ENCODE measurements at regions not wholly inside any gene's neighbourhood (a gene's known extent, or its start where the extent isn't known, plus 50 kb on each side); places are given as distances from the start of the nearest gene placed in this dataset.

DNA sequence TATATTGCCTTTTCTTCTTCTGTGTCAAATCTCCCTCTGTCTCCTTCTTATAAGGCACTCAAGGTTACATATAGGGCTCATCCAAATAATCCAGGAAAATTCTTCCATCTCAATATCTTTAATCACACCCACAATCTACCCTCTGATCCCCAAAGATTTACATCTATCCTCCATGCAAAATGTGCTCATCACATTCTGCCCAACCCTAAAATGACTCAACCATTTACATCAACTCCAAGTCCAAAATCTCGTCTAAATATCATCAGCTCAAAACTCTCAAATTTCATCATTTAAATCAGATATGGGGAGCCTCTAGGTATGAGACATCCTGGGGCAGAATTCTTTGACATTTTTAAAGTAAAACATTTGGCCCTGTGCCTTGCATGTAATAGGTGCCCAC lies 1349.8 kb downstream of the SUCLG1 start:
- TF ChIP-seq, protein P1, sequence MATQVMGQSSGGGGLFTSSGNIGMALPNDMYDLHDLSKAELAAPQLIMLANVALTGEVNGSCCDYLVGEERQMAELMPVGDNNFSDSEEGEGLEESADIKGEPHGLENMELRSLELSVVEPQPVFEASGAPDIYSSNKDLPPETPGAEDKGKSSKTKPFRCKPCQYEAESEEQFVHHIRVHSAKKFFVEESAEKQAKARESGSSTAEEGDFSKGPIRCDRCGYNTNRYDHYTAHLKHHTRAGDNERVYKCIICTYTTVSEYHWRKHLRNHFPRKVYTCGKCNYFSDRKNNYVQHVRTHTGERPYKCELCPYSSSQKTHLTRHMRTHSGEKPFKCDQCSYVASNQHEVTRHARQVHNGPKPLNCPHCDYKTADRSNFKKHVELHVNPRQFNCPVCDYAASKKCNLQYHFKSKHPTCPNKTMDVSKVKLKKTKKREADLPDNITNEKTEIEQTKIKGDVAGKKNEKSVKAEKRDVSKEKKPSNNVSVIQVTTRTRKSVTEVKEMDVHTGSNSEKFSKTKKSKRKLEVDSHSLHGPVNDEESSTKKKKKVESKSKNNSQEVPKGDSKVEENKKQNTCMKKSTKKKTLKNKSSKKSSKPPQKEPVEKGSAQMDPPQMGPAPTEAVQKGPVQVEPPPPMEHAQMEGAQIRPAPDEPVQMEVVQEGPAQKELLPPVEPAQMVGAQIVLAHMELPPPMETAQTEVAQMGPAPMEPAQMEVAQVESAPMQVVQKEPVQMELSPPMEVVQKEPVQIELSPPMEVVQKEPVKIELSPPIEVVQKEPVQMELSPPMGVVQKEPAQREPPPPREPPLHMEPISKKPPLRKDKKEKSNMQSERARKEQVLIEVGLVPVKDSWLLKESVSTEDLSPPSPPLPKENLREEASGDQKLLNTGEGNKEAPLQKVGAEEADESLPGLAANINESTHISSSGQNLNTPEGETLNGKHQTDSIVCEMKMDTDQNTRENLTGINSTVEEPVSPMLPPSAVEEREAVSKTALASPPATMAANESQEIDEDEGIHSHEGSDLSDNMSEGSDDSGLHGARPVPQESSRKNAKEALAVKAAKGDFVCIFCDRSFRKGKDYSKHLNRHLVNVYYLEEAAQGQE (IDR thresholded peaks at IDR 0.05; ENCODE audit: low read depth) = no peak
- no peak for TF ChIP-seq FOXM1 (IDR thresholded peaks at IDR 0.05; ENCODE audit: borderline replicate concordance, low read depth)
- TF ChIP-seq, protein P2, sequence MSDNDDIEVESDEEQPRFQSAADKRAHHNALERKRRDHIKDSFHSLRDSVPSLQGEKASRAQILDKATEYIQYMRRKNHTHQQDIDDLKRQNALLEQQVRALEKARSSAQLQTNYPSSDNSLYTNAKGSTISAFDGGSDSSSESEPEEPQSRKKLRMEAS (IDR thresholded peaks at IDR 0.05) = no peak
- TF ChIP-seq RAD21 (IDR thresholded peaks at IDR 0.05; ENCODE audit: low read depth) = no peak
- no peak for TF ChIP-seq EP300 (IDR thresholded peaks at IDR 0.05; ENCODE audit: borderline replicate concordance)
- no peak for TF ChIP-seq TEAD4 (IDR thresholded peaks at IDR 0.05)
- TF ChIP-seq TAF1 (IDR thresholded peaks at IDR 0.05; ENCODE audit: low read depth) = no peak
- no peak for TF ChIP-seq YY1 (IDR thresholded peaks at IDR 0.05; ENCODE audit: low read depth)
- no peak for TF ChIP-seq CEBPB (IDR thresholded peaks at IDR 0.05)
- TF ChIP-seq TCF12 (IDR thresholded peaks at IDR 0.05; ENCODE audit: low read depth) = no peak
- TF ChIP-seq ZBTB7A (IDR thresholded peaks at IDR 0.05; ENCODE audit: low read depth) = no peak
- no peak for TF ChIP-seq CREB1 (IDR thresholded peaks at IDR 0.05; ENCODE audit: low read depth)
- TF ChIP-seq NFIC (IDR thresholded peaks at IDR 0.05) = no peak
